Right ventricle myocardium superior (tissue), 1 donor: ENCODE measurements at regions not wholly inside any gene's neighbourhood (a gene's known extent, or its start where the extent isn't known, plus 50 kb on each side); places are given as distances from the start of the nearest gene placed in this dataset.
A peak's percentile ranks its signal among the peaks of the same experiment; 100 is the strongest.

ENCODE experiments used
- ATAC-seq: fragments of 200-7000 bp; cut with Tn5 transposase; one replicate; pipeline ENCODE4 v1.9.1; 2020; ENCODE audit warnings: mild to moderate bottlenecking; ENCODE audit not compliant: poor library complexity
- DNase-seq: peaks from one replicate; pipeline ENCODE4 v3.0.0-alpha.2; 2020
- intact Hi-C: fragments of 100-400 bp; cut with DNase I; formaldehyde crosslinking; loops from one replicate; pipeline ENCODE4 v1.11.2; 2022
- donor health status: DM: no; HTN: yes; CAD: no; lungs with severe emphysema.

- DNase-seq, result no peak
- no peak for ATAC-seq
- intact Hi-C loops, result no loop called here
These were observed 162.4 kb upstream of the STT3B start for GRCh38 chr3:31370380-31370666.

- DNase-seq (no peak), ATAC-seq (peak; percentile 59)
- intact Hi-C loops, result no loop called here
These were observed 162.0 kb upstream of the STT3B start for GRCh38 chr3:31370681-31371080.

- intact Hi-C loops, result no loop called here
- no peak for DNase-seq
- peak; percentile 72 for ATAC-seq
These were observed 161.1 kb upstream of the STT3B start for GRCh38 chr3:31371484-31372177.

- DNase-seq (no peak), ATAC-seq (no peak)
- intact Hi-C loops, result no loop called here
These were observed 159.0 kb upstream of the STT3B start for GRCh38 chr3:31373681-31374080.

GRCh38 chr3:31377045-31377642 is 155.6 kb upstream of the STT3B start:
- intact Hi-C loops, result no loop called here
- DNase-seq, result no peak
- no peak for ATAC-seq

GRCh38 chr3:31378231-31378630 is 154.5 kb upstream of the STT3B start:
- intact Hi-C loops, result no loop called here
- ATAC-seq (no peak), DNase-seq (no peak)

- ATAC-seq (no peak), DNase-seq (no peak)
- intact Hi-C loops, result no loop called here
These were observed 153.1 kb upstream of the STT3B start for GRCh38 chr3:31379598-31379997.

GRCh38 chr3:31382856-31383255 is 149.9 kb upstream of the STT3B start:
- no peak for ATAC-seq
- intact Hi-C loops, result no loop called here
- DNase-seq, result no peak

GRCh38 chr3:31384117-31384516 is 148.6 kb upstream of the STT3B start:
- no peak for ATAC-seq

GRCh38 chr3:31389939-31390338 is 142.8 kb upstream of the STT3B start:
- intact Hi-C loops, result no loop called here
- no peak for DNase-seq
- ATAC-seq, result no peak

More at GRCh38 chr3:31384117-31384516, 148.6 kb upstream of the STT3B start:
- intact Hi-C loops, result no loop called here
- DNase-seq, result no peak

- DNase-seq (no peak), ATAC-seq (no peak)
- intact Hi-C loops, result no loop called here
These were observed 142.3 kb upstream of the STT3B start for GRCh38 chr3:31390466-31390865.

- no peak for ATAC-seq
These were observed 141.6 kb upstream of the STT3B start for GRCh38 chr3:31391150-31391549.

GRCh38 chr3:31392568-31392967 is 140.2 kb upstream of the STT3B start:
- ATAC-seq, result no peak
- intact Hi-C loops, result no loop called here
- DNase-seq, result no peak

More at GRCh38 chr3:31391150-31391549, 141.6 kb upstream of the STT3B start:
- DNase-seq, result no peak
- intact Hi-C loops, result no loop called here

GRCh38 chr3:31399271-31399670 is 133.5 kb upstream of the STT3B start:
- ATAC-seq (no peak), DNase-seq (no peak)
- intact Hi-C loops, result no loop called here

- no peak for ATAC-seq
- DNase-seq, result no peak
- intact Hi-C loops, result no loop called here
These were observed 130.6 kb upstream of the STT3B start for GRCh38 chr3:31402117-31402516.

- intact Hi-C loops, result no loop called here
- ATAC-seq (no peak), DNase-seq (no peak)
These were observed 129.5 kb upstream of the STT3B start for GRCh38 chr3:31403197-31403596.

GRCh38 chr3:31404871-31405270 is 127.9 kb upstream of the STT3B start:
- no peak for ATAC-seq
- intact Hi-C loops, result no loop called here
- DNase-seq, result no peak

GRCh38 chr3:31405515-31405914 is 127.2 kb upstream of the STT3B start:
- intact Hi-C loops, result no loop called here
- no peak for ATAC-seq

GRCh38 chr3:31406896-31407295 is 125.8 kb upstream of the STT3B start:
- intact Hi-C loops, result no loop called here
- no peak for DNase-seq
- no peak for ATAC-seq

More at GRCh38 chr3:31405515-31405914, 127.2 kb upstream of the STT3B start:
- DNase-seq, result no peak

- intact Hi-C loops, result no loop called here
- ATAC-seq (no peak), DNase-seq (no peak)
These were observed 125.1 kb upstream of the STT3B start for GRCh38 chr3:31407665-31408064.

- ATAC-seq, result no peak
- DNase-seq, result no peak
- intact Hi-C loops, result no loop called here
These were observed 124.0 kb upstream of the STT3B start for GRCh38 chr3:31408720-31409119.
